ENCODE measurements at regions not wholly inside any gene's neighbourhood (a gene's known extent, or its start where the extent isn't known, plus 50 kb on each side); places are given as distances from the start of the nearest gene placed in this dataset.

DNA sequence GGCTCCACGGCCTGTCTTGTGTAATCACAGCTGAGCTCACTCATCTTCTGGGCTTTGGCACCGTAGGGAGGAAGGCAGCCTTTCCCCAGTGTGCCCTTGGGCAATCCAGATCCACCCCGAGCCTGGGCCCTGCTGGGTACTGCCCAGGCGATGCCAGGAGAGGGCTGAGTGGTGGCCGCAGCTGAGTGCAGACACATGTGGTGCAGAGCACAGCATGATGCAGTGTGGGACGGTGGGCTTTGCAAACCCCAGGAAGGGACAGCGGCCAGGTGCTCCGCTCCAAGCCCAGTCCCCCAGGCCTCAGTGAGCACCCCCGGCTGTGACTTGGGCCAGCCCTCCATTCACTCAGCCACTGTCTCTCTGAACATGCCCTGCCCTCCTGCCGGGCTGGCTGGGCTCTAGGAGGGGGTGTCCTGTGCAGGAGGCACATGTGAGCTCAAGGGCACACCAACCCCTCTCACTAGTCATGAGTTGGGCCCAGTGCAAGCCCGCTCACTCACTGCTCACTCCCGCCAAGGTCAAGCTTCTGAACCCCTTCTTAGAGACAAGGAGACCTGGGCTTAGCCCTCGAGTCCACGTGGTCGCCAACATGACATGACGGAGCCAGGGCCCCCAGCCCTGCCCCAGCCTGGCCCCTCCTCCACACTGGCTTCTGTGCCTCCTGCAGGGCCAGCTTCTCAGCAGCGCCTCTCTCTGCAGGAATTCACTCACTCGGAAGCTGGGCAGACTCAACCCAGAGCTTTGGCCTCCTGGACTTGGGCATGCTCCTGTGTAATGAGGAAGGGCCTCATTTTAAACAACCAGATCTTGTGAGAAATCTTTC lies 77.5 kb upstream of the INSIG1 start:
- TF ChIP-seq, protein P1, sequence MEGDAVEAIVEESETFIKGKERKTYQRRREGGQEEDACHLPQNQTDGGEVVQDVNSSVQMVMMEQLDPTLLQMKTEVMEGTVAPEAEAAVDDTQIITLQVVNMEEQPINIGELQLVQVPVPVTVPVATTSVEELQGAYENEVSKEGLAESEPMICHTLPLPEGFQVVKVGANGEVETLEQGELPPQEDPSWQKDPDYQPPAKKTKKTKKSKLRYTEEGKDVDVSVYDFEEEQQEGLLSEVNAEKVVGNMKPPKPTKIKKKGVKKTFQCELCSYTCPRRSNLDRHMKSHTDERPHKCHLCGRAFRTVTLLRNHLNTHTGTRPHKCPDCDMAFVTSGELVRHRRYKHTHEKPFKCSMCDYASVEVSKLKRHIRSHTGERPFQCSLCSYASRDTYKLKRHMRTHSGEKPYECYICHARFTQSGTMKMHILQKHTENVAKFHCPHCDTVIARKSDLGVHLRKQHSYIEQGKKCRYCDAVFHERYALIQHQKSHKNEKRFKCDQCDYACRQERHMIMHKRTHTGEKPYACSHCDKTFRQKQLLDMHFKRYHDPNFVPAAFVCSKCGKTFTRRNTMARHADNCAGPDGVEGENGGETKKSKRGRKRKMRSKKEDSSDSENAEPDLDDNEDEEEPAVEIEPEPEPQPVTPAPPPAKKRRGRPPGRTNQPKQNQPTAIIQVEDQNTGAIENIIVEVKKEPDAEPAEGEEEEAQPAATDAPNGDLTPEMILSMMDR (IDR thresholded peaks at IDR 0.05; ENCODE audit: low read depth, low read length) = no peak
- no peak for DNase-seq (ENCODE audit: low read depth in 2 of 2)
- H3K4me3 ChIP-seq (replicated peaks in 1 of 2; ENCODE audit: low read depth in 2 of 2, low read length in 2 of 2) = no peak overlapping the region

DNA sequence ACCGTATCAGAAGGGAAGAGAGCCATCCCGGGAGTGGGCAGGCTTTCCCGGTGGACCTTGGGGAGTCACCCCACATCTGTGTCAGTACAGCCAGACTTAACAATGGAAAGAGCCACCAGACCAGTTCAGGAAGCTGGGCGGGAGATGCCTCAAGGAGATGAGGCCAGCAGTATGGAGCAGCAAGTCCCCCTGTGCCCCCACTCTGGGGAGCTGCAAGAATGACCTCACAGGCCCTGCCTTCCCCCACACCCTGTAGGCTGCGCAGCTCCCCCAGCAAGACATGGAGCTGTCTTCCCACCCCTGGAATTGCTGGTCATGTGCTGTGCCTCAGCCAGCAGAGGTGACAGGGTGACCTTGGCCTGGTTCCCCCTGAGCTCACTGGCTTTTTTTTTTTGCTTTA lies 76.8 kb upstream of the INSIG1 start:
- H3K4me3 ChIP-seq (replicated peaks in 1 of 2; ENCODE audit: low read depth in 2 of 2, low read length in 2 of 2) = no peak overlapping the region
- DNase-seq (ENCODE audit: low read depth in 2 of 2) = no peak
- TF ChIP-seq, protein P1 (IDR thresholded peaks at IDR 0.05; ENCODE audit: low read depth, low read length) = no peak

DNA sequence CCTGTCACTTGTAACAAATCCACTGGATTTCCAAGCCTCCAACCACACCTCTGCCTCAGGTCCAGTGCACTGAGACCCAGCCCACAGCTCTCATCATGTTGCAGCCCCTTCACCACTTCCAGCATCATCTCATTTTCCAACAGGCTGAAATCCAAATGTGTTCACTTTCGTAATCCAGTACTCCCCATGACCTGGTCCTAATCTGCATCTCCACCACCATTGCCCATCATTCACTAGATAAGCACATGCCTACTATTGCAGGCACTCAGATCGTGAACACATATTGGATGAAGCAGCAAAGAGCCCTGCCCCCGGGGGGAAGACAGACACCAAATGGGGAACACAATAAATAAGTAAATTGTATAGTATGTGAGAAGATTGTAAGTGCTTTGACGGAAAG lies 76.1 kb upstream of the INSIG1 start:
- TF ChIP-seq, protein P1 (IDR thresholded peaks at IDR 0.05; ENCODE audit: low read depth, low read length) = no peak
- H3K4me3 ChIP-seq (replicated peaks in 1 of 2; ENCODE audit: low read depth in 2 of 2, low read length in 2 of 2) = no peak overlapping the region
- no peak for DNase-seq (ENCODE audit: low read depth in 2 of 2)

DNA sequence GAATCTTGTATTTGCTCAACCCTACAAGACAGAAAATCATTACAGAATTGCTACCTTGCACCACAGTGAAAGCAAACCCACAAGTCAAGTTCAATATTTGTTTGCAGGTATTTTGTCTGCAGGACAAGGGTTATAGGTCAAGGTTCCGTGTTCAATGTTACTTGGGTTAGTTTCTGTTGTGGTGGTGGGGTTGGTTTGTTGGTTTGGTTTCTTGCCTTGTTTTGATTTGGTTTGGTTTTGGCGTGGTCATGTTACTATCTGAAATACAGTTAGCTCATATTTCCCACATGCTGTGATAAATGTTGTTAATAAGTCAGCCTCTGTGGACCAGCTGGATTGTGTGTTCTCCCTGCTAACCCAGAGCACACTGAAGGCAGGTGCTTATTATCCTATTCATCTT lies 75.6 kb upstream of the INSIG1 start:
- TF ChIP-seq, protein P1 (IDR thresholded peaks at IDR 0.05; ENCODE audit: low read depth, low read length) = no peak
- H3K4me3 ChIP-seq (replicated peaks in 1 of 2; ENCODE audit: low read depth in 2 of 2, low read length in 2 of 2) = no peak overlapping the region
- no peak for DNase-seq (ENCODE audit: low read depth in 2 of 2)

DNA sequence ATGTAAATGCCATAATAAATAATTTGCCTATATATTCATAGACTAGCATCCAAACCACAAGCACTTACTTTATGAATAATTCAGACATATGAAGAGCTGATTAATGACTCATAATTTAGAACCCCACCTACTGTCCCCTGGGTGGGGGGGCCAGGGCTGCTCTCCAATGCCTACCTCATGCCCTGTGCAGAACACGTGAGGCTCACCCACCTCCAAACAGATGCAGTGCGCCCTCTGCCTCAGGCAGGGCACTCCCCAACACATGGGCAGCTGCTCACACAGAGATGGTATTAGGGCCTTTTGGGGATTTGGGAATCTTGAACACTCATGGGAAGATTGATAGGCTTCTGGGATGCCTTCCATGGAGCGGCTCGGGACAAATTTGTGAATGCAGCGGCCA lies 75.1 kb upstream of the INSIG1 start:
- TF ChIP-seq, protein P1 (IDR thresholded peaks at IDR 0.05; ENCODE audit: low read depth, low read length) = no peak
- DNase-seq (ENCODE audit: low read depth in 2 of 2) = no peak
- H3K4me3 ChIP-seq (replicated peaks in 1 of 2; ENCODE audit: low read depth in 2 of 2, low read length in 2 of 2) = no peak overlapping the region

DNA sequence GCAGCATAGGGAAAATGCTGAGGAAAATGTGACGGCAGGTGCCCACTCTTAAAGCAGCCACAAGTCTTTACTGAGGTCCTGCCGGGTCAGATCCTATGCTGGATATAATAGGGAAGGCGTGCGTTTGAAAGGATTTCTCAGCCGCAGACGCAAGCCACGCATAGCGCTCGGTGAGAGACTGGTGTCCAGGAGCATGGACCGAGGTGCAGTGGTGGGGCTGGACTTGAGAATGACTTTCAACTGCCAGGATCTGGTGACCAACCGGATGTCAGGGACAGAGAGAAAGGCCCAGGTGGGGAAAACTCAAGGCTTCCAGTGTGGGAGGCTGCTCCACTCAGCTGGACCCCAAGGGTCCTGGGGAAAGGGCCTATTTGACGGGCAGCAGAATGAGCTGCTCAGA lies 74.7 kb upstream of the INSIG1 start:
- H3K4me3 ChIP-seq (replicated peaks in 1 of 2; ENCODE audit: low read depth in 2 of 2, low read length in 2 of 2) = no peak overlapping the region
- no peak for DNase-seq (ENCODE audit: low read depth in 2 of 2)
- TF ChIP-seq, protein P1 (IDR thresholded peaks at IDR 0.05; ENCODE audit: low read depth, low read length) = no peak

DNA sequence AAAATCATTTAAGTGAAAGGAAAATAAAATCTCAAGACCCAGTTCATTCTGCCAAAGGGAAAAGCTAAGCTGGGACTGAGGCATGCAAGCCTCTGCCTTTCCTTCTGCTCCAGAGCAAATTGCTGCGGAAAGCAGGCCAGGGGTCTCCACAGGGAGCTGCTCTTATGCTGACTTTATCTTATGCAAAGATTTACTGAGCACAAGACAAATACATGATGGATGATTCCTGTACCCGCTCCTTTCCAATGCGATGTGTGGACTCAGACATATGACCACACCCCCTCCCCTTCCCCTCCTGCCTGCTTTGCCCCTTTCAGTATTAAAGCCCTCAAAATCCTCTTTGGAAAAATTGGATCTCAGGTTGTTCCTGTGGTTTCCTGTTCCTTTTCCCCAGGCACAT lies 74.2 kb upstream of the INSIG1 start:
- H3K4me3 ChIP-seq (replicated peaks in 1 of 2; ENCODE audit: low read depth in 2 of 2, low read length in 2 of 2) = no peak overlapping the region
- TF ChIP-seq, protein P1 (IDR thresholded peaks at IDR 0.05; ENCODE audit: low read depth, low read length) = no peak
- no peak for DNase-seq (ENCODE audit: low read depth in 2 of 2)
